Heart left ventricle (tissue), 13 donors: ENCODE measurements at regions not wholly inside any gene's neighbourhood (a gene's known extent, or its start where the extent isn't known, plus 50 kb on each side); places are given as distances from the start of the nearest gene placed in this dataset.

Experiments
- CTCF ChIP-seq, 12 donors: fragments of 200-600 bp; sonication (generic) in 4 of 12; IDR thresholded peaks; one replicate each; pipeline versions ENCODE4 v1.5.0 to v1.8.0; 2018 to 2022; ENCODE audit warnings: antibody characterized with exemption in 12 of 12, mild to moderate bottlenecking in 5 of 12
- POLR2A ChIP-seq, 2 donors: fragments of 450-650 bp; IDR thresholded peaks; one replicate each; pipeline ENCODE4 v1.6.1; 2017; ENCODE audit warnings: antibody characterized with exemption in 2 of 2, mild to moderate bottlenecking in 2 of 2, moderate library complexity in 2 of 2
- donor health status: ischemic (EF 13 %, LVEDD 7.1; RV severe dilation, severe dysfunction).
- donor health status: DM: no; HTN: yes; CAD: no.
- donor health status: DM: no; HTN: no; CAD: no.
- donor health status: ischemic (EF 25% LVEDD 6.9; RV normal size, moderate dysfunction).
- donor health status: ischemic (EF 25% LVEDD 5.7; RV mildly dilated, moderate dysfunction).
- donor health status: ischemic (EF 35%, LVEDD 5.7; RV mildly dilated, moderate dysfunction).
- donor health status: nonischemic (EF 11% LVEDD 7.7; RV severe dilation, severe dysfunction).
- donor health status: DM: yes; HTN: yes; CAD: no.
- donor health status: PGD.
- donor health status: ischemic (EF 29% LVEDD 5.4; RV normal size, mild dysfunction).
- donor health status: nonischemic (EF 23%, LVEDD 6.1; RV moderate dilation, normal function).

- TF ChIP-seq POLR2A (IDR thresholded peaks at IDR 0.05): no peak
- TF ChIP-seq CTCF (IDR thresholded peaks at IDR 0.05): no peak
These were observed 956.6 kb downstream of the REEP3 start for GRCh38 chr10:64477791-64478190.
